Fibroblast of lung (primary cell): ENCODE measurements at regions not wholly inside any gene's neighbourhood (a gene's known extent, or its start where the extent isn't known, plus 50 kb on each side); places are given as distances from the start of the nearest gene placed in this dataset.

ENCODE experiments used
- DNase-seq, 2 donors: peaks; one replicate each; pipeline versions ENCODE4 v3.0.0 to v3.0.0-alpha.2; 2010; ENCODE audit warnings: low read depth in 2 of 2
- H2AFZ ChIP-seq: 2 replicates; pipeline ENCODE4 v1.5.1; 2012; ENCODE audit warnings: low read length, control low read depth, inconsistent platforms
- H3K27ac ChIP-seq: 2 replicates; pipeline ENCODE4 v1.5.1; 2011; ENCODE audit warnings: low read length, control low read depth; ENCODE audit not compliant: insufficient read depth
- H3K27me3 ChIP-seq: 2 replicates; pipeline ENCODE4 v1.5.1; 2011; ENCODE audit warnings: mild to moderate bottlenecking, low read length; ENCODE audit not compliant: control insufficient read depth, insufficient read depth
- H3K36me3 ChIP-seq: 2 replicates; pipeline ENCODE4 v1.5.1; 2011; ENCODE audit warnings: low read length; ENCODE audit not compliant: control insufficient read depth, insufficient read depth
- H3K4me1 ChIP-seq: 2 replicates; pipeline ENCODE4 v1.5.1; 2011; ENCODE audit warnings: low read length; ENCODE audit not compliant: control insufficient read depth, insufficient read depth; ENCODE audit errors: extremely low read depth
- H3K4me2 ChIP-seq: 2 replicates; pipeline ENCODE4 v1.5.1; 2011; ENCODE audit warnings: low read length, control low read depth; ENCODE audit not compliant: insufficient read depth; ENCODE audit errors: extremely low read depth
- H3K4me3 ChIP-seq, 4 experiments: fragments of 200-600 bp in 1 of 4; sonication (generic) in 1 of 4; replicated peaks in 1 of 4; 2 replicates each; pipeline ENCODE4 v1.5.1; 2011 to 2016; ENCODE audit warnings: low read length in 4 of 4, low read depth in 3 of 4, mild to moderate bottlenecking in 3 of 4, control low read depth in 2 of 4, inconsistent platforms in 1 of 4, mixed read lengths in 1 of 4; ENCODE audit not compliant: insufficient read depth in 1 of 4; ENCODE audit errors: control extremely low read depth in 1 of 4
- H3K79me2 ChIP-seq: 2 replicates; pipeline ENCODE4 v1.5.1; 2012; ENCODE audit warnings: mild to moderate bottlenecking, low read length, inconsistent platforms; ENCODE audit not compliant: control insufficient read depth, insufficient read depth
- H3K9ac ChIP-seq: 2 replicates; pipeline ENCODE4 v1.5.1; 2011; ENCODE audit warnings: mild to moderate bottlenecking, low read length, control low read depth; ENCODE audit not compliant: insufficient read depth
- H3K9me3 ChIP-seq: 2 replicates; pipeline ENCODE4 v1.5.1; 2012; ENCODE audit warnings: low read depth, low read length; ENCODE audit not compliant: control insufficient read depth, insufficient read depth
- H4K20me1 ChIP-seq: 2 replicates; pipeline ENCODE4 v1.5.1; 2011; ENCODE audit warnings: low read length; ENCODE audit not compliant: control insufficient read depth, insufficient read depth; ENCODE audit errors: extremely low read depth
- CTCF ChIP-seq, 2 donors: IDR thresholded peaks in 1 of 2; conservative IDR thresholded peaks in 1 of 2; 1 replicate in 1 of 2; 2 replicates in 1 of 2; pipeline ENCODE4 v1.5.1; 2011 to 2012; ENCODE audit warnings: low read length in 2 of 2, control low read depth in 1 of 2, inconsistent platforms in 1 of 2, low read depth in 1 of 2, mild to moderate bottlenecking in 1 of 2
- EZH2 ChIP-seq: IDR thresholded peaks from 2 replicates; pipeline ENCODE4 v1.5.1; 2012; ENCODE audit warnings: low read length, control low read depth, mild to moderate bottlenecking; ENCODE audit errors: missing control alignments

- H4K20me1 ChIP-seq, result no peaks in the 10 kb centered on the region
Observed at GRCh38 chr15:26177816-26178215, 314.7 kb upstream of the ATP10A start.

GRCh38 chr15:26176831-26177230, 313.7 kb upstream of the ATP10A start:
- H3K4me1 ChIP-seq, result no peaks in the 10 kb centered on the region
- H3K4me3 ChIP-seq, result no peak overlapping the region
- H4K20me1 ChIP-seq, result no peaks in the 10 kb centered on the region
- no peak overlapping the region for H3K9ac ChIP-seq
- H2AFZ ChIP-seq, result no peak overlapping the region
- H3K27ac ChIP-seq, result no peak overlapping the region
- no peaks in the 10 kb centered on the region for H3K9me3 ChIP-seq
- no peak overlapping the region for H3K4me2 ChIP-seq
- DNase-seq, result no peak
- TF ChIP-seq EZH2 (no peak), CTCF (conservative IDR thresholded peaks at IDR 0.05 in 1 of 2, IDR thresholded peaks at IDR 0.05 in 1 of 2; ENCODE audit: low read depth in 1 of 2, low read length in 2 of 2) (no peak)
- no peaks in the 10 kb centered on the region for H3K36me3 ChIP-seq
- H3K79me2 ChIP-seq, result no peaks in the 10 kb centered on the region
- no peaks in the 10 kb centered on the region for H3K27me3 ChIP-seq

More at GRCh38 chr15:26177816-26178215, 314.7 kb upstream of the ATP10A start:
- TF ChIP-seq CTCF (conservative IDR thresholded peaks at IDR 0.05 in 1 of 2, IDR thresholded peaks at IDR 0.05 in 1 of 2; ENCODE audit: low read depth in 1 of 2, low read length in 2 of 2) (no peak), EZH2 (no peak)
- Histone ChIP-seq H3K4me2 (no peak overlapping the region), H3K27ac (no peak overlapping the region), H2AFZ (no peak overlapping the region), H3K9ac (no peak overlapping the region), H3K4me1 (no peaks in the 10 kb centered on the region), H3K36me3 (no peaks in the 10 kb centered on the region), H3K9me3 (no peaks in the 10 kb centered on the region), H3K4me3 (no peak overlapping the region), H3K79me2 (no peaks in the 10 kb centered on the region), H3K27me3 (no peaks in the 10 kb centered on the region)
- DNase-seq, result no peak

- H4K20me1 ChIP-seq, result no peaks in the 10 kb centered on the region
- H3K9ac ChIP-seq, result no peak overlapping the region
- no peaks in the 10 kb centered on the region for H3K4me1 ChIP-seq
- no peak for DNase-seq
- H3K79me2 ChIP-seq, result no peaks in the 10 kb centered on the region
- no peaks in the 10 kb centered on the region for H3K36me3 ChIP-seq
- H3K27me3 ChIP-seq, result no peaks in the 10 kb centered on the region
- H3K4me2 ChIP-seq, result no peak overlapping the region
- H3K4me3 ChIP-seq, result no peak overlapping the region
- H2AFZ ChIP-seq, result no peak overlapping the region
- H3K27ac ChIP-seq, result no peak overlapping the region
- TF ChIP-seq EZH2, result no peak
- no peak for TF ChIP-seq CTCF (conservative IDR thresholded peaks at IDR 0.05 in 1 of 2, IDR thresholded peaks at IDR 0.05 in 1 of 2; ENCODE audit: low read depth in 1 of 2, low read length in 2 of 2)
- no peaks in the 10 kb centered on the region for H3K9me3 ChIP-seq
Observed at GRCh38 chr15:26171266-26171665, 308.1 kb upstream of the ATP10A start.
